HEK293 (cell line): ENCODE measurements at regions not wholly inside any gene's neighbourhood (a gene's known extent, or its start where the extent isn't known, plus 50 kb on each side); places are given as distances from the start of the nearest gene placed in this dataset.

ENCODE experiments used
- CTCF ChIA-PET: fragments of 350-600 bp; formaldehyde crosslinking; extraction: SDS; loops from one replicate; lab custom pipeline; 2021; ENCODE audit warnings: antibody characterized with exemption; lab: Yijun Ruan, JAX
- POLR2A ChIA-PET: fragments of 300-600 bp; formaldehyde crosslinking; extraction: SDS; loops from one replicate; lab custom pipeline; 2020; ENCODE audit warnings: antibody characterized with exemption, inconsistent platforms; lab: Yijun Ruan, JAX
- H3K27ac ChIP-seq: fragments of 200-500 bp; sonication (Bioruptor generic); 2 replicates; pipeline ENCODE4 v1.5.1; 2014; ENCODE audit warnings: low read depth, low read length, control low read depth, inconsistent platforms; ENCODE audit errors: extremely low read depth
- H3K36me3 ChIP-seq, 2 experiments: fragments of 200-500 bp in 1 of 2; sonication (Bioruptor generic) in 1 of 2; 1 replicate in 1 of 2; 2 replicates in 1 of 2; pipeline ENCODE4 v1.5.1; 2014 to 2017; ENCODE audit warnings: inconsistent platforms in 2 of 2, low read length in 2 of 2; ENCODE audit not compliant: control insufficient read depth in 2 of 2, insufficient read depth in 1 of 2
- H3K4me1 ChIP-seq: fragments of 200-500 bp; sonication (Bioruptor generic); 2 replicates; pipeline ENCODE4 v1.5.1; 2014; ENCODE audit warnings: mild to moderate bottlenecking, low read length, inconsistent platforms; ENCODE audit not compliant: control insufficient read depth, insufficient read depth
- H3K4me3 ChIP-seq: 2 replicates; pipeline ENCODE4 v1.5.1; 2011; ENCODE audit warnings: low read depth, mild to moderate bottlenecking, control low read depth, low read length, moderate library complexity
- H3K9me3 ChIP-seq: fragments of 200-500 bp; sonication (Bioruptor generic); 2 replicates; pipeline ENCODE4 v1.5.1; 2014; ENCODE audit warnings: low read depth, low read length, inconsistent platforms; ENCODE audit not compliant: control insufficient read depth, insufficient read depth
- KLF1 ChIP-seq: fragments of 450-650 bp; formaldehyde crosslinking; IDR thresholded peaks from 2 replicates; pipeline ENCODE4 v1.5.1; 2016; ENCODE audit warnings: missing biosample characterization, missing genetic modification characterization
- SCRT2 ChIP-seq: fragments of 450-650 bp; formaldehyde crosslinking; IDR thresholded peaks from 2 replicates; pipeline ENCODE4 v1.5.1; 2016; ENCODE audit warnings: missing biosample characterization, missing genetic modification characterization
- TRIM28 ChIP-seq: IDR thresholded peaks from 2 replicates; pipeline ENCODE4 v1.6.1; 2011; ENCODE audit warnings: low read length, control low read depth, borderline replicate concordance
- ZBTB21 ChIP-seq: fragments of 450-650 bp; formaldehyde crosslinking; IDR thresholded peaks from 2 replicates; pipeline ENCODE4 v1.5.1; 2017; ENCODE audit warnings: missing biosample characterization, missing genetic modification characterization
- ZFP41 ChIP-seq: fragments of 450-650 bp; formaldehyde crosslinking; IDR thresholded peaks from 2 replicates; pipeline ENCODE4 v1.5.1; 2016; ENCODE audit warnings: missing biosample characterization, missing genetic modification characterization, borderline replicate concordance
- ZNF2 ChIP-seq: fragments of 450-650 bp; formaldehyde crosslinking; IDR thresholded peaks from 2 replicates; pipeline ENCODE4 v1.5.1; 2016; ENCODE audit warnings: missing biosample characterization, missing genetic modification characterization
- ZNF292 ChIP-seq: fragments of 450-650 bp; formaldehyde crosslinking; IDR thresholded peaks from 2 replicates; pipeline ENCODE4 v1.5.1; 2016; ENCODE audit warnings: low read depth, missing biosample characterization, missing genetic modification characterization, borderline replicate concordance
- ZNF350 ChIP-seq: fragments of 450-650 bp; formaldehyde crosslinking; IDR thresholded peaks from 2 replicates; pipeline ENCODE4 v1.5.0; 2017; ENCODE audit warnings: missing biosample characterization, mild to moderate bottlenecking, missing genetic modification characterization
- ZNF37A ChIP-seq: fragments of 450-650 bp; IDR thresholded peaks from 2 replicates; pipeline ENCODE4 v1.5.1; 2018; ENCODE audit warnings: missing biosample characterization, missing genetic modification characterization
- ZNF404 ChIP-seq: fragments of 450-650 bp; formaldehyde crosslinking; IDR thresholded peaks from 2 replicates; pipeline ENCODE4 v1.5.1; 2017; ENCODE audit warnings: missing biosample characterization, missing genetic modification characterization
- ZNF426 ChIP-seq: fragments of 450-650 bp; formaldehyde crosslinking; IDR thresholded peaks from 2 replicates; pipeline ENCODE4 v1.5.1; 2017; ENCODE audit warnings: missing biosample characterization, missing genetic modification characterization, mild to moderate bottlenecking, inconsistent platforms, moderate library complexity
- ZNF558 ChIP-seq: fragments of 450-650 bp; formaldehyde crosslinking; IDR thresholded peaks from 2 replicates; pipeline ENCODE4 v1.5.1; 2016; ENCODE audit warnings: missing biosample characterization, missing genetic modification characterization
- ZNF585B ChIP-seq: fragments of 450-650 bp; formaldehyde crosslinking; IDR thresholded peaks from 2 replicates; pipeline ENCODE4 v1.5.1; 2016; ENCODE audit warnings: missing biosample characterization, missing genetic modification characterization
- ZNF670 ChIP-seq: fragments of 450-650 bp; formaldehyde crosslinking; IDR thresholded peaks from 2 replicates; pipeline ENCODE4 v1.5.1; 2016; ENCODE audit warnings: missing biosample characterization, missing genetic modification characterization, low read depth
- ZNF747 ChIP-seq: fragments of 450-650 bp; formaldehyde crosslinking; IDR thresholded peaks from 2 replicates; pipeline ENCODE4 v1.5.1; 2016; ENCODE audit warnings: missing biosample characterization, missing genetic modification characterization
- ZNF776 ChIP-seq: fragments of 450-650 bp; formaldehyde crosslinking; IDR thresholded peaks from 2 replicates; pipeline ENCODE4 v1.5.0; 2017; ENCODE audit warnings: missing biosample characterization, missing genetic modification characterization, borderline replicate concordance
- ZNF830 ChIP-seq: fragments of 450-650 bp; IDR thresholded peaks from 2 replicates; pipeline ENCODE4 v1.5.0; 2018; ENCODE audit warnings: missing biosample characterization, missing genetic modification characterization, low read depth, mild to moderate bottlenecking, moderate library complexity
- TF ChIP-seq, protein P1 (sequence below): fragments of 450-650 bp; formaldehyde crosslinking; IDR thresholded peaks from 2 replicates; pipeline ENCODE4 v1.5.1; 2017; ENCODE audit warnings: missing biosample characterization, missing genetic modification characterization
- TF ChIP-seq, protein P2 (sequence below): fragments of 450-650 bp; formaldehyde crosslinking; IDR thresholded peaks from 2 replicates; pipeline ENCODE4 v1.5.1; 2016; ENCODE audit warnings: missing biosample characterization, missing genetic modification characterization
- TF ChIP-seq, protein P3 (sequence below): fragments of 450-650 bp; formaldehyde crosslinking; IDR thresholded peaks from 2 replicates; pipeline ENCODE4 v1.5.1; 2016; ENCODE audit warnings: missing biosample characterization, missing genetic modification characterization
- TF ChIP-seq, protein P4 (sequence below): fragments of 450-650 bp; formaldehyde crosslinking; IDR thresholded peaks from 2 replicates; pipeline ENCODE4 v1.5.1; 2016; ENCODE audit warnings: missing biosample characterization, missing genetic modification characterization
- TF ChIP-seq, protein P5 (sequence below): fragments of 450-650 bp; formaldehyde crosslinking; IDR thresholded peaks from 2 replicates; pipeline ENCODE4 v1.5.1; 2017; ENCODE audit warnings: missing biosample characterization, mild to moderate bottlenecking, missing genetic modification characterization, moderate library complexity

DNA sequence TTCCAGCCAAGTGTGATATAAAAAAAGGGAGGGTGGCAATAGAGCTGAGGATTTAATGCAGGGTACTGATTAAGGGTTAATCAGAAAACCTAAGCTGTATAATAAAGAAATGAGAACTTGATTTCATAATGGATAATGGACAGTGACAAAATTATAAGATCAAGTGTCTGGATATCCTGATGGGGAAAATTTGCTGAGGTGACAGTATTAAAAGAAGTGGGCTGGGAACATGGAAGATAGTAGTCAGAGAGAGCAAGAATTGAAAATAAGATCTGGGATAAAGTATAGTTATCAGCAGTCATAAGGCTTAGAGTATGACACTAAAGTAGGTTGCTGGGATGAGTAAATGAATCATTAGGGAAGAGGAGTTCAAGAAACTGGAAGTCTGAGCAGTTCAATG lies 627.3 kb upstream of the RGS18 start:
- Histone ChIP-seq H3K4me1 (no peaks in the 10 kb centered on the region), H3K4me3 (no peak overlapping the region), H3K27ac (no peak overlapping the region), H3K36me3 (no peaks in the 10 kb centered on the region), H3K9me3 (no peaks in the 10 kb centered on the region)
- TF ChIP-seq ZNF776 (tag by site-specific recombination) (no peak), ZNF37A (tag by site-specific recombination) (no peak), ZNF830 (tag by site-specific recombination) (no peak), ZNF292 (no peak), ZNF426 (tag by site-specific recombination) (no peak), ZNF747 (tag by site-specific recombination) (no peak), SCRT2 (tag by site-specific recombination) (no peak), KLF1 (tag by site-specific recombination) (no peak), ZNF558 (tag by site-specific recombination) (no peak), ZNF670 (no peak), TRIM28 (no peak), ZBTB21 (tag by site-specific recombination) (no peak), ZNF2 (tag by site-specific recombination) (no peak)
- TF ChIP-seq, protein P1, sequence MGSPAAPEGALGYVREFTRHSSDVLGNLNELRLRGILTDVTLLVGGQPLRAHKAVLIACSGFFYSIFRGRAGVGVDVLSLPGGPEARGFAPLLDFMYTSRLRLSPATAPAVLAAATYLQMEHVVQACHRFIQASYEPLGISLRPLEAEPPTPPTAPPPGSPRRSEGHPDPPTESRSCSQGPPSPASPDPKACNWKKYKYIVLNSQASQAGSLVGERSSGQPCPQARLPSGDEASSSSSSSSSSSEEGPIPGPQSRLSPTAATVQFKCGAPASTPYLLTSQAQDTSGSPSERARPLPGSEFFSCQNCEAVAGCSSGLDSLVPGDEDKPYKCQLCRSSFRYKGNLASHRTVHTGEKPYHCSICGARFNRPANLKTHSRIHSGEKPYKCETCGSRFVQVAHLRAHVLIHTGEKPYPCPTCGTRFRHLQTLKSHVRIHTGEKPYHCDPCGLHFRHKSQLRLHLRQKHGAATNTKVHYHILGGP (tag by site-specific recombination), result no peak
- TF ChIP-seq, protein P2, sequence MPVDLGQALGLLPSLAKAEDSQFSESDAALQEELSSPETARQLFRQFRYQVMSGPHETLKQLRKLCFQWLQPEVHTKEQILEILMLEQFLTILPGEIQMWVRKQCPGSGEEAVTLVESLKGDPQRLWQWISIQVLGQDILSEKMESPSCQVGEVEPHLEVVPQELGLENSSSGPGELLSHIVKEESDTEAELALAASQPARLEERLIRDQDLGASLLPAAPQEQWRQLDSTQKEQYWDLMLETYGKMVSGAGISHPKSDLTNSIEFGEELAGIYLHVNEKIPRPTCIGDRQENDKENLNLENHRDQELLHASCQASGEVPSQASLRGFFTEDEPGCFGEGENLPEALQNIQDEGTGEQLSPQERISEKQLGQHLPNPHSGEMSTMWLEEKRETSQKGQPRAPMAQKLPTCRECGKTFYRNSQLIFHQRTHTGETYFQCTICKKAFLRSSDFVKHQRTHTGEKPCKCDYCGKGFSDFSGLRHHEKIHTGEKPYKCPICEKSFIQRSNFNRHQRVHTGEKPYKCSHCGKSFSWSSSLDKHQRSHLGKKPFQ (tag by site-specific recombination), result no peak
- TF ChIP-seq, protein P3, sequence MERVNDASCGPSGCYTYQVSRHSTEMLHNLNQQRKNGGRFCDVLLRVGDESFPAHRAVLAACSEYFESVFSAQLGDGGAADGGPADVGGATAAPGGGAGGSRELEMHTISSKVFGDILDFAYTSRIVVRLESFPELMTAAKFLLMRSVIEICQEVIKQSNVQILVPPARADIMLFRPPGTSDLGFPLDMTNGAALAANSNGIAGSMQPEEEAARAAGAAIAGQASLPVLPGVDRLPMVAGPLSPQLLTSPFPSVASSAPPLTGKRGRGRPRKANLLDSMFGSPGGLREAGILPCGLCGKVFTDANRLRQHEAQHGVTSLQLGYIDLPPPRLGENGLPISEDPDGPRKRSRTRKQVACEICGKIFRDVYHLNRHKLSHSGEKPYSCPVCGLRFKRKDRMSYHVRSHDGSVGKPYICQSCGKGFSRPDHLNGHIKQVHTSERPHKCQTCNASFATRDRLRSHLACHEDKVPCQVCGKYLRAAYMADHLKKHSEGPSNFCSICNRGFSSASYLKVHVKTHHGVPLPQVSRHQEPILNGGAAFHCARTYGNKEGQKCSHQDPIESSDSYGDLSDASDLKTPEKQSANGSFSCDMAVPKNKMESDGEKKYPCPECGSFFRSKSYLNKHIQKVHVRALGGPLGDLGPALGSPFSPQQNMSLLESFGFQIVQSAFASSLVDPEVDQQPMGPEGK (tag by site-specific recombination), result no peak
- TF ChIP-seq, protein P4, sequence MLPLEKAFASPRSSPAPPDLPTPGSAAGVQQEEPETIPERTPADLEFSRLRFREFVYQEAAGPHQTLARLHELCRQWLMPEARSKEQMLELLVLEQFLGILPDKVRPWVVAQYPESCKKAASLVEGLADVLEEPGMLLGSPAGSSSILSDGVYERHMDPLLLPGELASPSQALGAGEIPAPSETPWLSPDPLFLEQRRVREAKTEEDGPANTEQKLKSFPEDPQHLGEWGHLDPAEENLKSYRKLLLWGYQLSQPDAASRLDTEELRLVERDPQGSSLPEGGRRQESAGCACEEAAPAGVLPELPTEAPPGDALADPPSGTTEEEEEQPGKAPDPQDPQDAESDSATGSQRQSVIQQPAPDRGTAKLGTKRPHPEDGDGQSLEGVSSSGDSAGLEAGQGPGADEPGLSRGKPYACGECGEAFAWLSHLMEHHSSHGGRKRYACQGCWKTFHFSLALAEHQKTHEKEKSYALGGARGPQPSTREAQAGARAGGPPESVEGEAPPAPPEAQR (tag by site-specific recombination), result no peak
- ChIA-PET POLR2A (no interaction called here), CTCF (no interaction called here)

DNA sequence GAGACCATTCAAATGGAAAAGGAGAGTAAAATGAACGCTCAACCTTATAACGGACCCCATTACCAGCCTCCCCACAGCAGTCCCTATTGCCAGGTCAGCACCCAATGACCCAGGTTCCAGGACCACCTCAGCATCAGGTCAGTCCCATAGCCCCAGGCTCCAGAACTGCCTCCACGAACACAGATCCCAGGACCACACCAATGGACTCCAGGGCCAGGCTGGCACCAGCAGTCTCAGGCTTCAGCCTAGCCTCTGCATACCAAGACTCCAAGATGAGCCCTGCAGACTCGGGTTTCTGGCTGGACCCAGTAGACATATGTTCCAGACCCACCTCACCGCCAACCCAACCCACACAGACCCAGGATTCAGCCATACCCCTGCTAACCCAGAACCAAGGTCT lies 625.0 kb upstream of the RGS18 start:
- Histone ChIP-seq H3K4me3 (no peak overlapping the region), H3K4me1 (no peaks in the 10 kb centered on the region), H3K9me3 (no peaks in the 10 kb centered on the region), H3K27ac (no peak overlapping the region), H3K36me3 (no peaks in the 10 kb centered on the region)
- no peak for TF ChIP-seq KLF1 (tag by site-specific recombination)
- no peak for TF ChIP-seq ZNF350 (tag by site-specific recombination)
- TF ChIP-seq, protein P5, sequence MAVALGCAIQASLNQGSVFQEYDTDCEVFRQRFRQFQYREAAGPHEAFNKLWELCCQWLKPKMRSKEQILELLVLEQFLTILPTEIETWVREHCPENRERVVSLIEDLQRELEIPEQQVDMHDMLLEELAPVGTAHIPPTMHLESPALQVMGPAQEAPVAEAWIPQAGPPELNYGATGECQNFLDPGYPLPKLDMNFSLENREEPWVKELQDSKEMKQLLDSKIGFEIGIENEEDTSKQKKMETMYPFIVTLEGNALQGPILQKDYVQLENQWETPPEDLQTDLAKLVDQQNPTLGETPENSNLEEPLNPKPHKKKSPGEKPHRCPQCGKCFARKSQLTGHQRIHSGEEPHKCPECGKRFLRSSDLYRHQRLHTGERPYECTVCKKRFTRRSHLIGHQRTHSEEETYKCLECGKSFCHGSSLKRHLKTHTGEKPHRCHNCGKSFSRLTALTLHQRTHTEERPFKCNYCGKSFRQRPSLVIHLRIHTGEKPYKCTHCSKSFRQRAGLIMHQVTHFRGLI (tag by site-specific recombination), result no peak
- TF ChIP-seq ZNF404 (tag by site-specific recombination), result no peak
- no peak for TF ChIP-seq ZNF585B (tag by site-specific recombination)
- TF ChIP-seq ZNF670, result no peak
- TF ChIP-seq ZFP41 (tag by site-specific recombination), result no peak
- ChIA-PET CTCF (no interaction called here), POLR2A (no interaction called here)
